Lower leg skin (tissue), 3 donors: ENCODE measurements at regions not wholly inside any gene's neighbourhood (a gene's known extent, or its start where the extent isn't known, plus 50 kb on each side); places are given as distances from the start of the nearest gene placed in this dataset.

ENCODE experiments used
- POLR2A ChIP-seq, 2 donors: fragments of 450-650 bp; IDR thresholded peaks; one replicate each; pipeline ENCODE4 v1.6.1; 2016 to 2017; ENCODE audit warnings: antibody characterized with exemption in 2 of 2, mild to moderate bottlenecking in 1 of 2, moderate library complexity in 1 of 2
- TF ChIP-seq, protein P1 (sequence below), 3 donors: fragments of 450-650 bp; IDR thresholded peaks; one replicate each; pipeline ENCODE4 v1.5.1; 2016; ENCODE audit warnings: antibody characterized with exemption in 3 of 3, mild to moderate bottlenecking in 3 of 3, moderate library complexity in 2 of 3

DNA sequence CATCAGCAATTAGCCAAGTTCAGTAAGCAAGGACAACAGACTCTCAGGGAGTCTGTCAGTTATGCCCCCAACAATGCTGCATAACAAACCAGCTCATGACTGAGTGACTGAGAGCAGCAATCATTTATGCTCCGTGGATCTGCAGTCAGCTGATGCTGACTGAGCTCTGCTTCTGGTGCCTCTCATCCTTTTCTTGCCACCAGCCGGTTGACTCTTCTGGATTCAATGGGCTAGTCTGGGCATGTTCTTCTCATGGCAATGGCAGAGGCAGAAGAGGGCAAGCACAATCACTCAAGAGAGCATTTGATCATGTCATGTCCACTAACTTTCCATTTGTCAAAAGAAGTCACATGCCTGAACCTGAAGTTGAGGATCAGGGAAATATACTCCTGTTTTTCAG is 157.0 kb upstream of the NTRK2 start:
- TF ChIP-seq, protein P1, sequence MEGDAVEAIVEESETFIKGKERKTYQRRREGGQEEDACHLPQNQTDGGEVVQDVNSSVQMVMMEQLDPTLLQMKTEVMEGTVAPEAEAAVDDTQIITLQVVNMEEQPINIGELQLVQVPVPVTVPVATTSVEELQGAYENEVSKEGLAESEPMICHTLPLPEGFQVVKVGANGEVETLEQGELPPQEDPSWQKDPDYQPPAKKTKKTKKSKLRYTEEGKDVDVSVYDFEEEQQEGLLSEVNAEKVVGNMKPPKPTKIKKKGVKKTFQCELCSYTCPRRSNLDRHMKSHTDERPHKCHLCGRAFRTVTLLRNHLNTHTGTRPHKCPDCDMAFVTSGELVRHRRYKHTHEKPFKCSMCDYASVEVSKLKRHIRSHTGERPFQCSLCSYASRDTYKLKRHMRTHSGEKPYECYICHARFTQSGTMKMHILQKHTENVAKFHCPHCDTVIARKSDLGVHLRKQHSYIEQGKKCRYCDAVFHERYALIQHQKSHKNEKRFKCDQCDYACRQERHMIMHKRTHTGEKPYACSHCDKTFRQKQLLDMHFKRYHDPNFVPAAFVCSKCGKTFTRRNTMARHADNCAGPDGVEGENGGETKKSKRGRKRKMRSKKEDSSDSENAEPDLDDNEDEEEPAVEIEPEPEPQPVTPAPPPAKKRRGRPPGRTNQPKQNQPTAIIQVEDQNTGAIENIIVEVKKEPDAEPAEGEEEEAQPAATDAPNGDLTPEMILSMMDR (IDR thresholded peaks at IDR 0.05): no peak
- TF ChIP-seq POLR2A (IDR thresholded peaks at IDR 0.05): no peak
